HepG2 (cell line): ENCODE measurements at regions not wholly inside any gene's neighbourhood (a gene's known extent, or its start where the extent isn't known, plus 50 kb on each side); places are given as distances from the start of the nearest gene placed in this dataset.

Experiments
- ATAC-seq: fragments of 200-7000 bp; cut with Tn5 transposase; 3 replicates; pipeline ENCODE4 v1.9.1; 2020; ENCODE audit warnings: mild to moderate bottlenecking, moderate library complexity
- BruUV-seq: library from RNA; stranded (reverse); fragments of 400-500 nt; replicated peaks from 2 replicates; lab custom pipeline; 2021; lab: Mats Ljungman, UMichigan
- CTCF ChIA-PET: fragments of 300-600 bp; formaldehyde crosslinking; extraction: SDS; loops from one replicate; lab custom pipeline; 2021; ENCODE audit warnings: low total read pairs, inconsistent platforms, low intra/inter-chr PET ratio; lab: Yijun Ruan, JAX
- POLR2A ChIA-PET: fragments of 350-600 bp; sonication (Branson Sonifier 250); formaldehyde crosslinking; loops from one replicate; lab custom pipeline; 2020; ENCODE audit warnings: antibody characterized with exemption, inconsistent platforms; lab: Yijun Ruan, JAX
- DNase-seq: peaks from one replicate; pipeline ENCODE4 v3.0.0-alpha.2; 2015; ENCODE audit warnings: low spot score
- FAIRE-seq: peaks from 3 replicates; lab custom pipeline; 2011; peaks lifted over from hg19 to GRCh38; lab: Jason Lieb, UNC
- H2AFZ ChIP-seq: one replicate; pipeline ENCODE4 v1.6.1; 2011; ENCODE audit warnings: low read length, inconsistent platforms
- H3K27ac ChIP-seq: fragments of 300-600 bp; 3 replicates; pipeline ENCODE4 v1.8.0; 2011; ENCODE audit warnings: mixed run types, mild to moderate bottlenecking, mixed read lengths, low read length, inconsistent platforms; ENCODE audit not compliant: insufficient read depth; ENCODE audit errors: extremely low read length
- H3K27me3 ChIP-seq, 2 experiments: fragments of 200-600 bp in 1 of 2; 2 replicates in 1 of 2; 3 replicates in 1 of 2; pipeline versions ENCODE4 v1.6.0 to v1.8.0; 2011; ENCODE audit warnings: low read length in 2 of 2, mild to moderate bottlenecking in 2 of 2, moderate library complexity in 2 of 2, inconsistent platforms in 1 of 2; ENCODE audit not compliant: insufficient read depth in 2 of 2, control insufficient read depth in 1 of 2
- H3K36me3 ChIP-seq, 2 experiments: fragments of 200-600 bp in 1 of 2; replicated peaks in 1 of 2; 2 replicates in 1 of 2; 3 replicates in 1 of 2; pipeline versions ENCODE4 v1.5.1 to v1.8.0; 2011; ENCODE audit warnings: low read length in 2 of 2, inconsistent platforms in 1 of 2; ENCODE audit not compliant: insufficient read depth in 2 of 2, control insufficient read depth in 1 of 2
- H3K4me1 ChIP-seq: 2 replicates; pipeline ENCODE4 v1.5.1; 2012; ENCODE audit warnings: low read length, inconsistent platforms; ENCODE audit not compliant: insufficient read depth
- H3K4me2 ChIP-seq: 2 replicates; pipeline ENCODE4 v1.6.0; 2011; ENCODE audit warnings: low read depth, low read length, inconsistent platforms
- H3K4me3 ChIP-seq, 3 experiments: fragments of 200-600 bp in 1 of 3; sonication (generic), shearing (Covaris generic) in 1 of 3; replicated peaks in 1 of 3; 2 replicates each; pipeline ENCODE4 v1.5.1; 2011 to 2016; ENCODE audit warnings: low read length in 3 of 3, inconsistent platforms in 2 of 3, low read depth in 2 of 3, mild to moderate bottlenecking in 2 of 3, control low read depth in 1 of 3, mixed read lengths in 1 of 3; ENCODE audit not compliant: insufficient read depth in 1 of 3
- H3K79me2 ChIP-seq: one replicate; pipeline ENCODE4 v1.6.1; 2011; ENCODE audit warnings: low read length, inconsistent platforms; ENCODE audit not compliant: insufficient read depth
- H3K9ac ChIP-seq: 2 replicates; pipeline ENCODE4 v1.6.0; 2011; ENCODE audit warnings: mild to moderate bottlenecking, low read depth, low read length, inconsistent platforms; ENCODE audit not compliant: insufficient read depth
- H3K9me3 ChIP-seq: 2 replicates; pipeline ENCODE4 v1.5.1; 2012; ENCODE audit warnings: mild to moderate bottlenecking, low read length
- H4K20me1 ChIP-seq: 2 replicates; pipeline ENCODE4 v1.6.0; 2011; ENCODE audit warnings: inconsistent platforms, mild to moderate bottlenecking, low read length, moderate library complexity; ENCODE audit not compliant: insufficient read depth
- CREM ChIP-seq, 2 experiments: sonication (generic) in 1 of 2; formaldehyde crosslinking in 1 of 2; IDR thresholded peaks; 2 replicates each; pipeline versions ENCODE4 v1.4.0 to v1.6.1; 2016 to 2020; ENCODE audit warnings: antibody characterized with exemption in 1 of 2, mild to moderate bottlenecking in 1 of 2, missing genetic modification reagents in 1 of 2
- NCOA5 ChIP-seq: sonication (generic); formaldehyde crosslinking; IDR thresholded peaks from 2 replicates; pipeline ENCODE4 v1.4.0; 2020; ENCODE audit warnings: missing genetic modification reagents
- RARA ChIP-seq: IDR thresholded peaks from 2 replicates; pipeline ENCODE4 v1.6.1; 2016; ENCODE audit warnings: missing genetic modification reagents, missing compliant biosample characterization
- SIX1 ChIP-seq: sonication (generic); formaldehyde crosslinking; IDR thresholded peaks from 2 replicates; pipeline ENCODE4 v1.4.0; 2020; ENCODE audit warnings: missing genetic modification reagents, borderline replicate concordance
- TCF7 ChIP-seq: sonication (generic); IDR thresholded peaks from 2 replicates; pipeline ENCODE4 v1.6.1; 2016; ENCODE audit warnings: antibody characterized with exemption, low read depth
- USF2 ChIP-seq, 2 experiments: sonication (generic) in 1 of 2; formaldehyde crosslinking in 1 of 2; IDR thresholded peaks; 2 replicates each; pipeline versions ENCODE4 v1.5.1 to v1.6.1; 2011 to 2020; ENCODE audit warnings: borderline replicate concordance in 1 of 2, low read depth in 1 of 2, low read length in 1 of 2, mild to moderate bottlenecking in 1 of 2, missing genetic modification reagents in 1 of 2, moderate library complexity in 1 of 2
- ZBTB3 ChIP-seq: sonication (generic); formaldehyde crosslinking; IDR thresholded peaks from 2 replicates; pipeline ENCODE4 v1.4.0; 2020; ENCODE audit warnings: low read depth, mild to moderate bottlenecking, moderate library complexity, missing genetic modification reagents, borderline replicate concordance
- ZFP1 ChIP-seq: IDR thresholded peaks from 2 replicates; pipeline ENCODE4 v1.6.1; 2016
- ZFX ChIP-seq: sonication (generic); formaldehyde crosslinking; IDR thresholded peaks from 2 replicates; pipeline ENCODE4 v1.4.0; 2020; ENCODE audit warnings: mild to moderate bottlenecking, low read depth, missing genetic modification reagents, moderate library complexity
- ZNF432 ChIP-seq: sonication (generic); formaldehyde crosslinking; IDR thresholded peaks from 2 replicates; pipeline ENCODE4 v1.5.0; 2020; ENCODE audit warnings: missing genetic modification reagents, mild to moderate bottlenecking, borderline replicate concordance
- WGBS: methylation state at CpG from one replicate; pipeline ENCODE4 v1.1.6; 2017; ENCODE audit warnings: low lambda C conversion rate; 5-methylcytosine and 5-hydroxymethylcytosine counted together
- in situ Hi-C: cut with HindIII; loops from 2 replicates; pipeline ENCODE4 v1.10.0; 2017; ENCODE audit warnings: low pct_unique_long_range_greater_than_20kb; ENCODE audit not compliant: extremely low pct_ligation_motif_present
- intact Hi-C: fragments of 100-400 bp; cut with micrococcal nuclease; formaldehyde crosslinking; loops from one replicate; pipeline ENCODE4 v1.10.0; 2022; ENCODE audit not compliant: unreplicated experiment

DNA sequence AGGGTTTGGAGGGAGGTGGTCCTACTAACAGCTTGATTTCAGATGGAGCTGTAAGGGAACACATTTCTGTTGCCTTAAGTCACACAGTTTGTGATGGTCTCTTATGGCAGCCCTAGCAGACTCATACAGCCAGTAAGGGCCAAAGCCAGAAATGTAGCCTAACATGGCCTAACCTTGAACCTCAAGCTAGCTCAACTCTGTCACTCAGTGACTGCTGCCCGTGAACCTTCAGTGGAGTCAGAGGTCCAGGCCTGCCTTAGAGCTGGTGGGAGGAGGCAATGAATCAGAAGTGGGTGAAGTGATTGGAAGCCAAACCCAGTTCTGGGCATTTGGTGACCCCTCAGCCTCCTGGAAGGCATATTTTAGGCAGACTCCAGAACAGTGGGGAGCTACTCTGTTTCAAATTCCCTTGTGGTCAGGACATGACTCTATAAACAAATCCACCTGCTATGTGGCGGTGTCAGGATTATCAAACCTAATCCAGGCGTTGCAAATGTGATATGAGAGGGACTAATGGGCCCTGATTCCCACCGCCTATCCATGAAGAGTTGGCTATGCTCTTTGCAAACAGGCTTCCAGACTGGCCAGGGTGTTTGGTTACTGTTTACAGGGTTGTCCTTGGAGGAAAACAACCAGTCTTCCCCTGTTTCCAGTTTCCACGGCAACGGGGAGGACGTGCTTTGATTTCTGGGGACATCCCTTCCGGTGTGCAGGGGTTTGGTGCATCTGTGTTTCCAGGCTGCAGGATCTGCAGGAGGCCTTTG lies 105.9 kb upstream of the AGBL1 start:
- no peaks in the 10 kb centered on the region for H3K9me3 ChIP-seq
- DNase-seq = peak; percentile 6
- POLR2A ChIA-PET = no interaction called here
- intact Hi-C loops = no loop called here
- in situ Hi-C loops = no loop called here
- 0 out of 2 replicates have a peak overlapping the region, but pooled peaks have one; percentile 9 for H3K4me2 ChIP-seq
- TF ChIP-seq SIX1 (no peak), ZFX (CRISPR knock-in tag) (0 out of 2 replicates have a peak, but pooled peaks have one; percentile 18), TCF7 (no peak), ZBTB3 (CRISPR knock-in tag) (no peak), ZFP1 (CRISPR knock-in tag) (no peak), NCOA5 (CRISPR knock-in tag) (no peak), ZNF432 (no peak), USF2 (IDR thresholded peaks at IDR 0.05; ENCODE audit: low read depth, low read length) (no peak), USF2 (CRISPR knock-in tag; IDR thresholded peaks at IDR 0.05; ENCODE audit: borderline replicate concordance) (no peak), RARA (CRISPR knock-in tag) (peak; percentile 68), CREM (IDR thresholded peaks at IDR 0.05) (no peak), CREM (CRISPR knock-in tag; IDR thresholded peaks at IDR 0.05) (no peak)
- TF ChIP-seq, all 625 proteins: peak for 2
- Histone ChIP-seq H3K79me2 (no peaks in the 10 kb centered on the region), H3K27ac (no peak overlapping the region), H4K20me1 (no peaks in the 10 kb centered on the region), H3K9ac (no peak overlapping the region), H3K36me3 (no peaks in the 10 kb centered on the region), H2AFZ (no peak overlapping the region), H3K4me3 (no peak overlapping the region), H3K4me1 (peaks cover 30% of the 10 kb centered on the region), H3K27me3 (no peaks in the 10 kb centered on the region; a peak in 1 of 5 replicates)
- ATAC-seq (peak; percentile 83), FAIRE-seq (no peak)
- WGBS = 53% methylated on average over 3 of the region's 8 CpGs
- BruUV-seq = no TSS peak
- CTCF ChIA-PET = no interaction called here
